NCI-H2107 (cell line): ENCODE measurements at regions not wholly inside any gene's neighbourhood (a gene's known extent, or its start where the extent isn't known, plus 50 kb on each side); places are given as distances from the start of the nearest gene placed in this dataset.
"Not testable (repeated sequence)": the region's sequence is repeated elsewhere in the genome, so short reads cannot be mapped to it uniquely, and the experiment has no call there.

Experiments
- DNase-seq: peaks from one replicate; lab custom pipeline; 2025; lab: John Stamatoyannopoulos, UW

- no peak for DNase-seq
These were observed 119.6 kb upstream of the BRWD3 start for GRCh38 chrX:80929251-80929650.

DNA sequence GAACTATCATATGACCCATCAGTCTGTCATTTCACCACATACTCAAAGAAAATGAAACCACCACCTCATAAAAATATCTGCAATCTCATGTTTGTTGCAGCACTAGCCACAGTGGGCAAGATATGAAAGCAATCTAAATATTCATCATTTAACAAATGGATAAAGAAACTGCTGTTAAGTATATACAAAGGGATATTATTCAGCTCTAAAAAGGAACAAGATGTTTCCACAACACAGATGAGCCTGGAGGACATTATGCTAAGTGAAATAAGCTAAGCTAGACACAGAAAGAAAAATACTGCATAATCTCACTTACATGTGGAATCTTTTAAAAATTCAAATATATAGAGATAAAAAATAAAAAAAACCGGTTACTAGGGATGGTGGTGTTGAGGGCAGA, 108.2 kb upstream of the BRWD3 start:
- no peak for DNase-seq

GRCh38 chrX:80912351-80912750, 102.7 kb upstream of the BRWD3 start:
- not testable (repeated sequence) for DNase-seq

GRCh38 chrX:80879916-80880315, 70.2 kb upstream of the BRWD3 start:
- DNase-seq: no peak

GRCh38 chrX:80879143-80879542, 69.5 kb upstream of the BRWD3 start:
- DNase-seq: peak; percentile 29

GRCh38 chrX:80876877-80877276, 67.2 kb upstream of the BRWD3 start:
- DNase-seq: peak; percentile 6
